EL (cell line): ENCODE measurements at regions not wholly inside any gene's neighbourhood (a gene's known extent, or its start where the extent isn't known, plus 50 kb on each side); places are given as distances from the start of the nearest gene placed in this dataset.

Experiments used
- DNase-seq: peaks from one replicate; pipeline ENCODE4 v3.0.0-alpha.2; 2016

DNA sequence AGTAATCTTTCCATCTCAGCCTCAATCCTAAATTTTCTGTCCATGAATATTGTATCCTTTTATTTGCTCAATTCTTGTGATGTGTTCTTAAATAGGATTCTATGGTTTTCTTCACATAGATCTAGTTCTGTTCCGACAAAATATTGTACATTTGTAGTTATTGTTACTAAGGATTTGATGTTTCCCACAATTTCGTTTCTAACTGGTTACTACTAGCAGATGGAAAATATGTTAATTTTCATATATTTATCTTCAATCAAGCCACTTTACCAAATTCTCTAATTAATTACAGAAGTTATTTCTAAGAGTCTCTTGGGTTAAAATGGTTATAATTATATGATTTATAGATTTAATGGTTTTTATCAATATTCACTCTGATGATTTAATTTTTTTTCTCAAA lies 60.3 kb downstream of the SEC61B start:
- no peak for DNase-seq

DNA sequence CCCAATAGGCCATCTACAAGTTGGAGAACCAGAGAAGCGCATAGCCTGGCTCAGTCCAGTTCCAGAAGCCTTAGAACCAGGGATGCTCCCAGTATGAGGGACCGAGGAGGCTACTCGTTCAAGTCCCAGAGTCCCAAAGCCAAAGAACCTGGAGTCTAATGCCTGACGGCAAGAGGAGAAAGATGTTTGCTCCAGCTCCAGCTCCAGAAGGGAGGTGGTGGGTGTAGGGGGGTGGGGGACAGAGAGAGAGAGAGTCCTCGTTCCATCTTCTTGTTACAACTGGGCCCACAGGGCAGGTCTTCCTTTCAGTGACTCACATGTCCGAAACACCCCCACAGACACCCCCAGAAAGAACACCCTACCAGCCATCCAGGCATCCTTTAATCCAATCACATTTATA lies 63.9 kb downstream of the SEC61B start:
- DNase-seq: no peak

DNA sequence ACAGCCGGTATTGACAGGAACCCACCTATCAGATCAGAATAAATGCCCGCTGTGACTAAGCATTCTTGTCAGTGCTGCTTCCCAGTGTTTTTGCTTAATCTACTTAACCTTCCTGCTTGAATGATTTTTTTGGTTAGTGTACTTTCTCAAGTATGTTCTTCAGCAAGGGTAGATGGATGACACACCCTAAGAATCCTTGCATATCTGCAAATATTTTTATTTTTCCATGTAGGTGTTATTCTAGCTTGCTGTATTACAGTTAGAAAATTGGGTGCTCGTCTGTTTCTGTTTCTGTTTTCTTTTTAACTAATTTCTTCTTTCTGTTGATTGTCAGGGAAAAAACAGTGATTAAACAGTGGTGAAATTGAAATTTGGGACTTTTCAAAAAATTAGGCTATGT lies 64.5 kb downstream of the SEC61B start:
- DNase-seq: no peak

DNA sequence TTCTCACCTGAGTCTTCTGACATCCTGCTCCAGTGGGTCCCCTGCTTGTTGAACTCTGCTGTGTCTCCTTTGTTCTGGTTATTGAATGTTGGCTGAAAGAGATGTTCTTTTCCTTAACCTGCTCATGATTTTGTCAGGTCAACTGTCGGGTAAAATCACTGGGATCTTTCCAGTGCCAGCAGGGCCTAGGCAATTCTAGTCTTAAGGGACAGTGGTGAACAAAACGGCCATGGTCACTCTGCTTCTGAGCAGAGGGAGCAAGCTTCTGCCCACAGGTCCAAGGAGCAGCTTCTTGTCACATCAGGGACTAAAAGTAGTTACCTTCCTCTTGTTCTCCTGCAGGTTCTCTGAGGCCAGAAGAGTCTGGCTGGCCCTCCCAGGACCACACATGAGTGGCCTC lies 65.6 kb downstream of the SEC61B start:
- DNase-seq: no peak

DNA sequence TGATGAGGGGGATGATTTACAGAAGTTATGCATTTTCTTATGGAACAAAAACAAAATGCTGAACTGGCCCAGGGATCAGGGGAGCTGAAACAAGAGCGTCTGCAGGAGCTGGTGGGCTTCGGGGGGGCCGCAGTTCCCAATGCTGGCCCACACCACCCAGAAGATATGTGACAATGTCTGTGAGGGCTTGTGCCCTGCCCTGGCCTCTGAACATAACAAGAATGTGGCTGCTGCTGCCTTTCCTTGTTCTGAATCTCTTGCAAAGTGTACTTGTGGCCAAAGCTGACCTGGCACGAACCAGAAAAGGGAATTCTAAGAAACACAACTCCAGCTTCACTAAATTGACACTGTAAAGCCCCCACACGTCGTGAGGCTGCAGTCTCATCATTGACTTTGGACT lies 66.7 kb downstream of the SEC61B start:
- DNase-seq: no peak

DNA sequence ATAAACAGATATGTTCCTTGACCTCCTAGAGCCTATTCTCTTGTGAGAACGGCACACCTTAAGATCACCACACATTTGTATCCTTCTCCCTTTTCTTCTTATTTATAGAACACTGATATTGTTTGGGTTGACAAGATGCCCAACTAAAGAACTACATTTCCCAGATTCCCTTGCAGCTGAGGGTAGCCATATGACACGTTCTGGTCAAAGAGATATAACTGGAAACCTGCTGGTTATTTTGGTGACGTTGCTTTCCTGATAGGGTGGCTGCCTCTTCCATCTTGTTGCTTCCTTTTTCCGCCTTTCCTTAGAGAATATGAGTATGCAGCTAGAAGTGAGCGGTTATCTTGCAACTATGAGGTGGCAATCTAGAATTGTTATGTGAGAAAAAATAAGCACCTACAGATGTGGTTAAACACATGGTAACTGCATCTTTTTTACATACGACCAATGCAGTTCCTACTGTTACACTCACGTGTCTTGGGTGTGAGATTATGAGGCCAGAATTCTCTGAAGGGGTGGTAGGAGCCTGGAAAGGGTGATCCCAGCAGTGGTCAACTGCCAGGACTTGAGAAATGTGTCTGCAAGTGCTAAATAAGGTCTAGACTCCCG lies 72.9 kb downstream of the SEC61B start:
- no peak for DNase-seq

DNA sequence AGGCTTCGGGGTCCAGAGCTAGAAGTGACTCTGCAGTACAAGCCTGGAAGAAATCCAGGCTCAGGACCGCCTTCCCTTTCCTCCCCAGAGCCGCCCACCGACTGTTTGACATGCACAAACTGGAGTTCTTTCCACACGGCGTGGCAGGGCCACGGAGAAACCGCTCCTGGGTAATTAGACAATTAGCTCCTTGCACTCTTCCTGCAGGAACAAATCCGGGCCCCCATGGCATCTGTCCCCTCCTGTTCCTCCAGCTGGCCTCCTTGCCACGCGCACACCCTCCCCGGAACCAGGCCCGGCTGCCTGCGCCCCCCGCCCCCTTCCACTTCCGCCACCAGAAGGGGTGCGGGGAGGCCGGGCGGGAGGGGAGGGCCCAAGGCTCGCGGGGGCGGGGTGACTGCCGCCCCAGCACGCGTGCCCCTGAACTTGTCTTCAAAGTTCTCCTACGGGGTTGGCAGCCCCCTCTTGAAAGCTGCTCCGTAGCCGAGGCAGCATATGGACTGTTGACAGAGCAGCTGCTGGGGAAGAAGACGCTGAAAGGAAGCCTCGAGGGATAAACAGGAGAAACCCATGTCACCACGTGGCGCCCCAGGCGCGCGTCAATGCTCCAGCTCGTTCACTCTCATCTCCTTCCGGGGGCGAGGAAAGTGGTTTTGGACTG lies 74.3 kb downstream of the SEC61B start:
- no peak for DNase-seq

DNA sequence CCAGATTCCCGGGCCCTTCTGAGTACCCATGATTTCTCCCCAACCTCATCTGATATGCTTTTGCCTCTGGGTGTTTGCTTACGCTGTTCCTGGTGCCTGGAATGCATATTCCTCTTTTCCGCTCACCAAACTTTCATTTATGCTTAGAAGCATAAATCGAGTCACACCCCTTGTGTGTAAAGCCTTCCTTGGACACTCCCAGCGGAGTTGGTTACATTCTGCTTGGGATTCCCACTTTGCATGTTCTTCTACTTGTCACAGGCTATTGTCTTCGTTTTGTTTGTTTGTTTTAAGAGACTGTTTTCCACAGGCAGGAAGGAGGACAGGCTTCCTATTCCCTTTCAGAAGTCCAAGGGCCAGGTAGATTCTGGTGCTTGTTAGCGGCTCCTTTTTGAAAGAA lies 76.5 kb downstream of the SEC61B start:
- no peak for DNase-seq

DNA sequence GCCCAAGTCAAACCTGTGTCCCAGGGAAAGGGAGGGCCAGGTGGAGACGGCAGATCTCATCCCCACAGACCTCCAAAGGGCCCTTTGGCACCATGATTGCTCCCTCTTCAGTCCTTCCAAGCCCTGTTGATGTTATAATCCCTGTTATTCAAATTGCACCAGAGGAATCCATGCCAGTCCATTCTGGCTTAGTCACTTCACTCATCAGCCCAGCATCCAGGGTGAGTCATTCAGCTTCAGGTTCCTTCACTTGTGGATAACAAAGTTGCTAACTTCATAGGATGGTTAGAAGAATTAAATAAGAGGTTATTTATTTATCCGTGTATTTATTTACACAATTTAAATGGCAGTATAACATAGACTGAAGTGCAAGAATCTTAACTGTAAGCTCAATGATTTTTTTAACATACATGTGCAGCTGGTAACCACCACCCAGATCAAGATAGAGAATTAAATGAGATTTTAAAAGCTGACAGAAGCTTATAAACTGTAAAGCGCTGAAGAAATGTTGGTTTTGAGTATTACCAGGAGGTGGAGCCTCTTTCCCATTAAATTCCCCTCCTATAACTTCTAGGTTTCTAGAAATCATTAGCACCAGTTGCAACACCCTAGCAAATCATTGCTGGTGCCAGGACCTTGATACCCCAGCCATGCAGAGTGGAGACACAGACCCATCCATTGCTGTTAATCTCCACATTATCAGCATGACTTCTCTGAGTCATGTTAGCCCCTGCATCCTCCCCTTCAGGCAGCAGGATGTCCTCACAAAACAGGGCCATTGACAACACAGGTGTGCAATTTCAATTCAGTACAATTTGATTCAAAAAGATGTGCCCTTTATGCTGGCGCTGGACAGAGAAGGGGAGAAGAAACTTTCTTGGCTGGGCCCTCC lies 77.4 kb downstream of the SEC61B start:
- peak; percentile 63 for DNase-seq

DNA sequence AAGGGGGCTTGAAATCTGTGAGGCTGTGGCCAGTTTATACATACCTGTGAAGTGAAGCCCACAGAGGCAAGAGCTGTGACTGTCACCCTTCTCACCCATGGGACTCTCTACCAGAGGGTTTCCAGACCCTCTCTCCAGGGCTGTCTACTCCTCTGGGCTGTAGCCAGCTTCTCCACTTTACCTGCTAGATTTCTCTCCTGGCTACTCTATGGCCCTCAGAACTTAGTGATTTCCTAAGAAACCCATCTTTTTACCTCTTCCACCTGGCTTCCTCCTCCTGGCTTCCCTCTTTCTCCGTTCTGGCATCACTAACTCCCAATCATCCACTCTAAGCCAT lies 78.0 kb downstream of the SEC61B start:
- DNase-seq: no peak

DNA sequence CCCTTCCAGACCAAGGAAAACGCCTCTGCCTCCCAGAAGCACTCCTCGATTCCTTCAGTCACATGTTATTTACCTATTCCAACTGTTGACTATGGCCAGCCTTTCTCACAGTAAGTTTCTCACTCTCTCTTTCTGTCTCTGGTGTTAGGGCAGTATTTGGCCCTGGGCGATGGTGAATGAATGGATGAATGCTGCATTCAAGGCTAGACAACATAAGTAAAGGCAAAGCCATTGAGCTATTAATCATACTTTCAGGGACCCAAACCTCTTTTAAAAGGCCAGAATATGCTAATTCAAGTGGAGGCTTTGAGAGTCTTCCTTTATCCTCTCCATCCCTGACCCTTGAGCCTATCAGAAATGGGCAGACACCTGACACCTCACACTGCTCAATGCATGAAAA lies 78.5 kb downstream of the SEC61B start:
- DNase-seq: no peak

DNA sequence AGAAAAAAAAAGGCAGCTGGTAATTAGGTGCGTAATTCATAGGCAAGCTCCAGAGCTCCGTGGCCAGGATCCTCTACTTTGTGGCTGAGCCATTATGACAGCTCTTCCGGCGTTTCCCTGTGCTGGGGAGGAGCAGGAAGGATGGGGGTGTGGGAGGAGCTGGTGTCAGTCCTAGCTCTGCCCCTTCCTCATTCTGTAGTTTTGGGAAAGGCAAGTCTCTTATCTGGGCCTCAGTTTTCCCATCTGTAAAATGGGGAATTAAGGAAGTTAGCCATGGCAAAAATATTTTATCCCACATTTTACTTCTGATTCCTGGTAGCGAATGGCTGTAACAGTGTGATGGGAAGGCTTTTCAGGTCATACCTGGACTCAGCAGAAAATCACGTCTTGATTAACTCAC lies 81.1 kb downstream of the SEC61B start:
- DNase-seq: no peak

DNA sequence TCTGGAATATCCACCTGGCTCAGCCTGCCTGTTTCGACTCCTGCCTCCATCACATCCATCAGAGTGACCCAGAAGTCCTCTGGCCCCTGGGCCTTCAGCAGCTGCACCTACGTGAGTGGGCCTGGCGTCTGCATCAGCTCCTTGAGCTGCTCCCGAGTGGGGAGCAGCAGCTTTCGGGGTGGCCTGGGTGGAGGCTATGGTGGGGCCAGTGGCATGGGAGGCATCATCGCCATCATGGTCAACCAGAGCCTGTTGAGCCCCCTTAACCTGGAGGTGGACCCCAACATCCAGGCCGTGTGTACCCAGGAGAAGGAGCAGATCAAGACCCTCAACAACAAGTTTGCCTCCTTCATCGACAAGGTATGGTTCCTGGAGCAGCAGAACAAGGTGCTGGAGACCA lies 83.0 kb downstream of the SEC61B start:
- DNase-seq: no peak

DNA sequence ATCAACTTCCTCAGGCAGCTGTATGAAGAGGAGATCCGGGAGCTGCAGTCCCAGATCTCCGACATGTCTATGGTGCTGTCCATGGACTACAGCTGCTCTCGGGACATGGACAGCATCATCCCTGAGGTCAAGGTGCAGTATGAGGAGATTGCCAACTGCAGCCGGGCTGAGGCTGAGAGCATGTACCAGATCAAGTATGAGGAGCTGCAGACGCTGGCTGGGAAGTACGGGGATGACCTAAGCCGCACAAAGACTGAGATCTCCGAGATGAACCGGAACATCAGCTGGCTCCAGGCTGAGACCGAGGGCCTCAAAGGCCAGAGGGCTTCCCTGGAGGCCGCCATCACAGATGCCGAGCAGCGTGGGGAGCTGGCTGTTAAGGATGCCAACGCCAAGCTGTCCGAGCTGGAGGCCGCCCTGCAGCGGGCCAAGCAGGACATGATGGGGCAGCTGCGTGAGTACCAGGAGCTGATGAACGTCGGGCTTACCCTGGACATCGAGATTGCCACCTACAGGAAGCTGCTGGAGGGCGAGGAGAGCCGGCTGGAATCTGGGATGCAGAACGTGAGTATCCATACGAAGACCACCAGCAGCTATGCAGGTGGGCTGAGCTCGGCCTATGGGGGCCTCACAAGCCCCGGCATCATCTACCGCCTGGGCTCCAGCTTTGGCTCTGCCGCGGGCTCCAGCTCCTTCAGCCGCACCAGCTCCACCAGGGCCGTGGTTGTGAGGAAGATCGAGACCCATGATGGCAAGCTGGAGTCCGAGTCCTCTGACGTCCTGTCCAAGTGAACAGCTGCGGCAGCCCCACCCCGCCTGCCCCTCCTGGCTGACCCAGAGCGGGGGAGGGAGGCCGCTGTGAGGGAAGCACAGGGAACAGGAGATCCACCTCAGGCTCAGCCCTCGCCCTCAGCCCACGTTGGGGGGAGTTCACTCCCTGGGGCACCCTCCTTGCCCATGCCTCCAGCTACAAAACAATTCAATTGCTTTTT lies 84.0 kb downstream of the SEC61B start:
- DNase-seq: no peak

DNA sequence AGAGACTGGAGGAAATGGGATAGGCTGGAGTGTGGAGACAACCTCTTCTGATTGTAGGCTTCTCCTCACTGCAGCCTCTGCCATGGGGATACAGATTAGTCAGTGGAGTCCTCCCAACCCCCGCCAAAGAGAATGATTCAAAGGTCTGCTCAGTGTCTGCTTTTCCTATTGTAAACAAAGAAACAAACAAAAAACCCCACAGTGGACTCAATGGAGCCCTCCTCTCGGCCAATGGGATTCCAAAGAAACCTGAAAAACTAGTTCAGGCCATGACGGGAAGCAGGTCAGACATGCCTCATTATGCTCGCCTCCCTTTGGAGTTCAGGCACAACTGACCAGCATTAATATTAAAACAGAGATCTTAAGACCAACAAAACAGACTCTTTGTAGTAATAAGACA lies 85.8 kb downstream of the SEC61B start:
- no peak for DNase-seq

DNA sequence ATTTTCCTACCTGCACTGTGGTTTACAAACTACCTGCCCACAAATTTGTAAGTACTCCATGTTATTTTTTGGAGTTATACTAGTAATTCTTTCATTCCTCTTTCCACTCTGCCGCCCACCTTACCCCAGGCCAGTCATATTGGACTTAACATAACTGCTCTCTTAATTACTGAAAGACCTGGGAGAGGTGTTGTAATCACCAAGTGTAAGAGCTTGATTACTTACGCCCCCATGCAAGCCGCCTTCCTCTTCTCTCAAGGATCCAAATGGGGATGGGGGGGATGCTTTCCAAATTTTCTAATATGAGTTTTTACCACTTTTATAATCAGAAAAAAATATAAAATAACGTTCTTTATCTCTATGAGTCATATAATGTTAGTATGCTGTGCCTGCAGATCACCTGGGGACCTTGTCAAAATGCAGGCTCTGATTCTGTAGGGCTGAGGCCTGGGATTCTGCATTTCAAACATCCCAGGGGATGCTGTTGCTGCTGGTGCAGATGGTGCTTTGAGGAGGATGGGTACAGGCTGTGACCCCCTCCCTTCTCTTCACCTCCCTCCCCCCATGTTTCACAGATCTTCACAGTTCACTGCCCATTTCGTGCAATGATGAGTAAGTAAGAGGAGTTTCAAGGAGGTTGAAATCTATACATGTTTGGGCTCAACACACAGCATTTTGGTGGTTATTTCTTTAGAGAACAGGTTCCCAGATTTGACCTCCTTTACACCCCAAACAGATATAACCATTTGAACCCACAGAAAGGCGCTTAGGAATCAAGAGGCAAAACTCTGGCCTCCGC lies 87.3 kb downstream of the SEC61B start:
- no peak for DNase-seq

DNA sequence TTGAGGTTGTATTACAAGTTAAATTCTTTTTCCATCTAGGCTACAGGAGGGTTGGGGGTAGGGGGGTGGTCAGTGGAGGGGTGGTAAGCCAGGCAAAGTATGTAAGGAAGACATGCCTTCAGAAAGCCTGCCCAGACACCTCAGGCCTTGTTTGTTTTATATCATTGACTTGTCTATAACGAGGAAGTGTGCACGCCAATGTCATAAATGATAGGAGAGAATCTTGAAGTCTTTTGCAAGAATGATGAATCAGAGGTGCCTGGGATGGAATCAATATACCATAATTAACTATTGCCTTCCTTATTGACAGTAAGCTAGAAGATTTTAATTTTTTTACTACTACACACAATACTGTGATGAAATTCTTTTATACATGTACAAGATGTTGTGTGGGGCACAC lies 90.7 kb downstream of the SEC61B start:
- no peak for DNase-seq

DNA sequence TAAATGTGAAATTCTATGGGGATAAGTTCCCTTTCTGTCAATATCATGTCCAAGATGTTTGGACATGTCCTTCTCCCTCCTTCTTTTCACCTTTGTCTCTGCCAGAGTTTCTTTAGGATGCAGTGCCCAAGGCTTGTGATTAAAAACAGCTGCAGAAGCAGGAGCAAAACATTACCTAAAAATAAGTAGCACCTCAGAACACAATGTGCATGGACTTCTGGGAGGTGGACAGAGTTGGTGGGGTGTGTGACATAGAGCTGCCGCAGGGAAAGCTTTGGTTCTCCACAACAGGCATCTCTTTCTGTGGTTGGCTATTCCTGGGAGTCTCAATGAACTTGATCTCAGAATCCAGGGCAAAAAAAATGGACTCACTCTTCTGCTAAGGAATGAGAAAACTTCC lies 97.0 kb downstream of the SEC61B start:
- DNase-seq: no peak

DNA sequence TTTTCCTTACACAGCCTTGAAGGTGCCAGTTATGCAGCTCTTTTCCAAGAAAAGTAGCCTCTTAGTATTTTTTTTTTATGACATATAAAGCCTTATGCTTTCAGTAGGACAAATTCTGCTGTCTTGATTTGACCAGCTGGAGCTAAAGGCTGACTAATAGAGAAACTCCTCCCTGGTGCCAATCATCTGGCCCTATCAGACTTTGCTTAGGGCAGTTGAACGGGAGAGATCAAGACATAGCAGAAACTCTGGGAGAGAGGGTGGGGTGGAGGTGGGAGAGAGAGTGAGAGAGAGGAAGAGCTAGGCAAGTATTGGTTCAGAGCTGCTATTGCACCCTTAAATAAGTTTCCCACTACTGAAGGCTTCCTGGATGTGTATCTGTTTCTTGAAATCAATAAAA lies 100.2 kb downstream of the SEC61B start:
- no peak for DNase-seq

DNA sequence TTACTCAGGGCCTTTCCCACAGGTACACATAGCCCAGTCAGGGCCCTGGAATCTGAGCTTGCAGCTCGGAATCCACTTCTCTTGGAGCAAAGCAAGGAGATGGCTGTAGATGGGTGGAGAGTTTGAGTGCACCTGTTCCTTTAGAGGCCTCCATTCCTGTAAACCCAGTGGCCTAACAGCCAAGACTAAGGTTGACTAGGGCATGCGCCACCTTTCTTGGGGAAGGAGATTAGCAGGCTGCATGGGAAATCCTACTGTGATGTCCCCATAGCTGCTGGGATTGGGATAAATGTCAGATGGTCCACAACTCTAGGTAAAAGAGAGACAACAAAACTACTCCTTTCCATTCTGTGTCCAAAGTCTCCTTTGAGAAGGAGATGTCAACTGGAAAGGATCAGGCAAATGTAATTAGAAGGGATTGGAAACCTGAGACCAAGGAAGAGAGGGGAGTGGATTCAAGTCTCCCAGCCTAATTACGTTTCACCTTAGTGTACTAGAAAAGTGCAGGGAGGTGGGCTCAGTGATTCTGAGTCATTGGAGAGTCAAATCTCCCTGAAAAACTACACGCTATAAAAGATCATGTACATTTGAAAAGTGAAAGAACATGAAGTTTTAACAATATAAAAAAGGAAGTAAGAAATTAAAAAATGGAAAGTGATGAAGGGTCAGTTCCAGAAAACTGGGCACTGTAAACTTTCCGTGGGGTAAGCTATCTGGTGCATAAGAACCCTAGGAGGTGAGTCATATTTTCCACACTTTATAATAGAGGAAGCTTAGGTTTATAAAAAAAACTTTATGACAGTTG lies 104.2 kb downstream of the SEC61B start:
- DNase-seq: peak; percentile 6

DNA sequence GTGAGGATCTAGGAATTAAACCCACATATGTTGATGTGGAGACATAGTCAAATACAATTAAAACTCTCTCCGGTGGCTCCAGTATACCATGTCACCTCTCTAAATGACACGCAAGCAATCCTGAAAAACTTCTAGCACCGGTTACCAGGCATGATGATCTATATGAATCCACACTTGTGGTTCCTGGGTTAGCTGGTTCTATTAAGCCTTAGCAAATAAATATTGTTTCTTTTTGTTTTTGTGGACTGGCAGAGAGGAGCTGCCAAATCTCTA lies 104.8 kb downstream of the SEC61B start:
- no peak for DNase-seq

DNA sequence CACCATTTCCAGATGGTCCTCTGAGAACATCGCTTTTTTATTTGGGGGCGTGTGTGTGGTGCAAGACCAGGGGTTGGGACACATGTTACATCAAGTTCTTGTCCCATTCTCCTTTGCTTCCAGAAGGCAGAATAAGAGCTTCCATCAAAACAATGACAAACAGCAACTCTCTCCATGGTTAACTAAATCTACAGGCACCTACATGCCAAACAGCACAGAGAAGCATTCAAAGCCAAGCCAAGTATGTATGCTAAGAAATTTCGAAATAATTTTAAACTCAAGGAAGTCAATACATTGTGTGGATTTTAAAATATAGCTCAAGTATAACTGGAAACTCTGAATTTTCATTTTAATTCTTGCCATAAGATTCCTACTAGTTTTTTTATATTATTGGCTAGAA lies 105.6 kb downstream of the SEC61B start:
- no peak for DNase-seq
